ENCODE measurements at regions not wholly inside any gene's neighbourhood (a gene's known extent, or its start where the extent isn't known, plus 50 kb on each side); places are given as distances from the start of the nearest gene placed in this dataset.

DNA sequence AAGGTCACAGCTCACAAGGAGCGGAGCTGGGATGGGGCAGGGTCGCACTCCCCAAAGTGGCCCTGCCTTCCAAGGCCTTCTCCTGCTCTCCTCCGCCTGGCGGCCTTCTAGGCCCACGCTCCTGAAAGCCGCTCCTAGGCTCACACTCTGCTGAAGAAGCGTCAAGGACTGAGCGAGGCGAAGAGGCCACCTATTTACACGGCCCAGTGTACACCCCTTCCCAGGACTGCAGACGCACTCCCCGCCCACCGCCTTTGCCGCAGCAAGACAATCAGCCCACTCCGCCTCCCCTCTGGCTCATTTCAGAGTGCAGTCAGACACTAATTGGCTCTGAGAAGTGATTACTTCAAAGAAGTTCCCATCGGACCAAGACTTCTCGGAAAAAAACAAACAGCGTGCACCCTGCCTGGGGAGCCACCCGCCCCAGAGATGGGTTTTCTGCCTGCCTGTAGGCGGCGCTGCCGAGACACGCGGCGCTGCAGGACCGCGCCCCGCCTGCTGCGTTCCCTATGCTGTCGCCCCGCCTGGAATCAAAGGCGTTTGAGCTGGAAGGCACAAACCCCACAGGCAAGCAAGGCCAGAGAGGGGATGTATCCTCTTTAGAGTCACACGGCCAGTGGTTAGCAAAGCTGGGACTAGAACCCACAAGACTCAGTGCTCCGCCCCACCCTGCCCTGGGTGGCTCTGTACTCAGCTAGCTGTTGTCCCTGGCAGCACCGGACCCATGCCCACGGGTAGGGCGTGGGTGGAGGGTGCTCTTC lies 414.8 kb downstream of the BUD13 start:
- Histone ChIP-seq H3K27me3 (no peaks in the 10 kb centered on the region), H3K4me1 (no peaks in the 10 kb centered on the region), H3K9me3 (no peaks in the 10 kb centered on the region), H3K4me3 (no peak overlapping the region), H3K36me3 (no peaks in the 10 kb centered on the region), H3K27ac (no peak overlapping the region)
- no peak for DNase-seq (ENCODE audit: extremely low spot score in 2 of 2)
- intact Hi-C loops (cut with DNase I), result no loop called here
- TF ChIP-seq CTCF (IDR thresholded peaks at IDR 0.05) (no peak), POLR2AphosphoS5 (IDR thresholded peaks at IDR 0.05; ENCODE audit: insufficient read depth in 1 of 2, low read depth in 1 of 2) (no peak), POLR2A (IDR thresholded peaks at IDR 0.05) (no peak)

DNA sequence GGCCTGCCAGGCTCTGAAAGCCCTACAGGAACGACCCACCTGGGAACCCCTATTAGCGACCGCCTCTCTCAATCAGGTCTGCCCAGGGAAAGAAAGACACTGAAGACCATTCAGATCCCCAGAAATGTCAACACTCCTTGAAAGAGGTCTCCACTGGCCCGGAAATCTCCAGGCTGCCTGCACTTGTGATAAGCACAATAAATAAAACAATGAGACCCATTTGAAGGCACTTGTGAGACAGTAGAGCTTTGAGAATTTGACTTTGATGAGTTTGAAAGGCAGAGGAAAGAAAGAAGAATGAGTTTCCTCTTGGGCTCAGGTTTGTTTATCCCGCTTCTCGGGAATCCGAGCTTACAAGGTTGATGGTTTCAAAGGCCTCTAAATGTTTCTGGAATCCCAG lies 416.3 kb downstream of the BUD13 start:
- TF ChIP-seq POLR2AphosphoS5 (IDR thresholded peaks at IDR 0.05; ENCODE audit: insufficient read depth in 1 of 2, low read depth in 1 of 2), result no peak
- TF ChIP-seq CTCF (IDR thresholded peaks at IDR 0.05), result no peak
- no peak for TF ChIP-seq POLR2A (IDR thresholded peaks at IDR 0.05)
- Histone ChIP-seq H3K27me3 (no peaks in the 10 kb centered on the region), H3K4me3 (no peak overlapping the region), H3K4me1 (no peaks in the 10 kb centered on the region), H3K36me3 (no peaks in the 10 kb centered on the region), H3K27ac (no peak overlapping the region), H3K9me3 (no peaks in the 10 kb centered on the region)
- no peak for DNase-seq (ENCODE audit: extremely low spot score in 2 of 2)
- intact Hi-C loops (cut with DNase I), result no loop called here

DNA sequence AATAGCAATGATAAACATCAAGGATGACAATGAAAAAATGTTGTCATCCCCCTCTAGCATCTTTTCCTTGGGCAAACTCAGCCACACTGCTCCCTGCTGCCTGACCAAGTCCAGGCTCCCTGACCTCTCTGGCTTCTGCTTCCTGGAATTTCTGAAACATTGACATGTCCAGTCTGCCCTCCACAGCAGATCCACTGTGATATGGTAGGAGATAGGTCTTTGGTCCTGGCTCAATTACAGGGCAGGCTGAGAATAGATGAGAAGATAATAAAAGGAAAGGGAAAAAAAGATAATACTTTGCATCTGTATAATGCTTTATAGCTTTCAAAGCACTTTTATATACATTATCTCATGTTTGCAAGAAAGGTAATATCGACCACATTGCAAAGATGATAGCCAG lies 417.7 kb downstream of the BUD13 start:
- intact Hi-C loops (cut with DNase I), result no loop called here
- no peak for DNase-seq (ENCODE audit: extremely low spot score in 2 of 2)
- Histone ChIP-seq H3K4me1 (no peaks in the 10 kb centered on the region), H3K4me3 (no peak overlapping the region), H3K27me3 (no peaks in the 10 kb centered on the region), H3K27ac (no peak overlapping the region), H3K36me3 (no peaks in the 10 kb centered on the region), H3K9me3 (no peaks in the 10 kb centered on the region)
- TF ChIP-seq CTCF (IDR thresholded peaks at IDR 0.05), result no peak
- TF ChIP-seq POLR2AphosphoS5 (IDR thresholded peaks at IDR 0.05; ENCODE audit: insufficient read depth in 1 of 2, low read depth in 1 of 2), result no peak
- no peak for TF ChIP-seq POLR2A (IDR thresholded peaks at IDR 0.05)

- Histone ChIP-seq H3K4me1 (no peaks in the 10 kb centered on the region), H3K36me3 (no peaks in the 10 kb centered on the region), H3K9me3 (no peaks in the 10 kb centered on the region), H3K27ac (no peak overlapping the region), H3K27me3 (no peaks in the 10 kb centered on the region), H3K4me3 (no peak overlapping the region)
- intact Hi-C loops (cut with DNase I), result no loop called here
- TF ChIP-seq POLR2A (IDR thresholded peaks at IDR 0.05), result no peak
- no peak for DNase-seq (ENCODE audit: extremely low spot score in 2 of 2)
These were observed 419.2 kb downstream of the BUD13 start for GRCh38 chr11:116353589-116353988.

GRCh38 chr11:116352881-116353280 lies 419.9 kb downstream of the BUD13 start:
- Histone ChIP-seq H3K4me1 (no peaks in the 10 kb centered on the region), H3K36me3 (no peaks in the 10 kb centered on the region), H3K27ac (no peak overlapping the region), H3K9me3 (no peaks in the 10 kb centered on the region), H3K27me3 (no peaks in the 10 kb centered on the region), H3K4me3 (no peak overlapping the region)
- TF ChIP-seq CTCF (IDR thresholded peaks at IDR 0.05), result no peak
- no peak for TF ChIP-seq POLR2AphosphoS5 (IDR thresholded peaks at IDR 0.05; ENCODE audit: insufficient read depth in 1 of 2, low read depth in 1 of 2)
- TF ChIP-seq POLR2A (IDR thresholded peaks at IDR 0.05), result no peak
- intact Hi-C loops (cut with DNase I), result no loop called here
- no peak for DNase-seq (ENCODE audit: extremely low spot score in 2 of 2)
